Activated naive CD4-positive, alpha-beta T cell treated with anti-CD3 and anti-CD28 coated beads, Interleukin-2, amount 50 U/mL, for 16 hours (primary cell): ENCODE measurements at regions not wholly inside any gene's neighbourhood (a gene's known extent, or its start where the extent isn't known, plus 50 kb on each side); places are given as distances from the start of the nearest gene placed in this dataset.

ENCODE experiments used
- DNase-seq: peaks from one replicate; pipeline ENCODE4 v3.0.0-alpha.2; 2020

GRCh38 chr5:61981886-61982285, 324.1 kb upstream of the KIF2A start:
- DNase-seq, result no peak

GRCh38 chr5:61991430-61991829, 314.6 kb upstream of the KIF2A start:
- no peak for DNase-seq

DNA sequence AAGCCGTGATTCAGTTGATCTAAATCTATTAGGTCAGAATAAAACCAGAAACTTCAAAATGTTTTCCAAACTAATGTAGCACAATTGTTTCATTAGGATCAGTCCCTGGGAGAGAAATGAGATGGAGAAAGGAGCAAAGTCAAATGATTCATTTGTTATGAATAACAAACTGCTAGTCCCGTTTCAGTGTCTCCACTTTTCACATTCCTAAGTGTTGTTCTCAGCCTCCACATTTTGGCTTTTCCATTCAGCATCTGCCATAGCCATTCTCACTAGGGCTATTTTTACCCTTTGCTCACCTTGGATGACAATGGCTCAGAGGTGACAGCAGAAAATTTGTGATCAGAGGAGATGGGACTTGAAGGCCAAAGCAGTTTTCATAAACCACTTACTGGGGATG, 314.1 kb upstream of the KIF2A start:
- DNase-seq, result no peak

DNA sequence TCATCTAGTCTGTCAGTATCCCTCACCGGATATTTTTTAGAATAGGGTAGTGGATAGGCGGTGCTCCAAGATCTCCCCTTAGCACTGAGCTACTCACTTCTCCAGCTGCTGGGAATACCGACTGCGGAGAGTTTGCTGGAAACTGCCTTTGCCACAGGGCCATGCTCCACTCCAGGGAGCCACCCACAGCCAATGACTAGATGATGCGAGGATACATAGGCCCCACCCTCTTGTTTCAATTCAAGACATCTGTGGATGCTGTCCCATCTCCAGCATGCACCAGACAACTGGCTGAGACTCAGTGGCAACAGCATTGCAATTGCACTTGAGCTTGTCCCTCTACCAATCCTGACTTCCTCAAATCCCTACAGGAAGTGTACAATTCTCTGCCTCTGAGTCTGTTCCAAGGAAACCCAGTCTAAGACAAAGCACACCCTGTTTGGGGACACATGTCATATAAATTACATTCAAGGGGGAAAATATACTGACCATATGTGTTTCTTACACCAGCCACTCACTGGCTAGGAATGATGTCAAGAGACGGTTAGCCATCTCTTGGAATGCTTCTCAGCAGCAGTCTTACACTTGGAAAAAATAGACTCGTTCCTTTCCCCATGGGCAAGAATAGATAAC, 312.6 kb upstream of the KIF2A start:
- no peak for DNase-seq

GRCh38 chr5:61994171-61994570, 311.8 kb upstream of the KIF2A start:
- no peak for DNase-seq

- DNase-seq, result no peak
Observed at GRCh38 chr5:61995486-61995885, 310.5 kb upstream of the KIF2A start.

DNA sequence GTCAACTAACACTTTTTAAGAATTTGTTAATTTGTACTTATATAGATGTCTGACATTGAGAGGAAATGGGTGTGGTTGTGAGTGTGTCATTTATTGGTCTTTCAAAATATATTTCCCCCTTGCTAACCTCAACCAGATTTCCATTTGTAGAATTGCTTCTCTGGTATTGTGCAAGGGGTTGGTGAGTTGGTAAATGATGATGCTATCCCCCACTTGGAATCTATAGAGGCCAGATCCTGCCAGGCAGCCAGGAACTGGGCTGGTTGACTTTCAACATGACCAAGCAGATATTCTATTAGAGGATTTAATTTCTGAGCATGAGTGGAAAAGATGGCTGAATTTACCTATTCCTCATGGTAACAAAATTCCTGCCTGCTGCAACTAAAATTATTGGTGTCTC, 306.6 kb upstream of the KIF2A start:
- no peak for DNase-seq

DNA sequence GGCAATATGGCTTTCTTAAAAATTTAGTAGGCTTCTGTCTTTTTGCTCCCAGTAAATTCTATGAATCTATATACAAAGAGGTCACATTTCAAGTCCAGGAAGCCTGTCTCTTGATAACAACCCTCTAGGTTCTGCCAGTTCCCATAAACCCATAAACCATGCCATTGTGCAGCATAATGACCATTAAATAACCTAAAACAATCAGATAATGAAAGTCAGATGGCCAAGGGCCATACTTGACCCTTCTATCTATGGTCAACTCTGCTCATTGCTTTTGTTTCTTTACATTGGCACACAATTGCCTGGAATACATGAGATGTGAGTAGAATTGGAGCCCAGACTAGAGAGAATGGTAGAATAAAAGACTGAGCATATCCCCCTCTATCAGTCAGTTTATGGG, 305.4 kb upstream of the KIF2A start:
- DNase-seq, result no peak

DNA sequence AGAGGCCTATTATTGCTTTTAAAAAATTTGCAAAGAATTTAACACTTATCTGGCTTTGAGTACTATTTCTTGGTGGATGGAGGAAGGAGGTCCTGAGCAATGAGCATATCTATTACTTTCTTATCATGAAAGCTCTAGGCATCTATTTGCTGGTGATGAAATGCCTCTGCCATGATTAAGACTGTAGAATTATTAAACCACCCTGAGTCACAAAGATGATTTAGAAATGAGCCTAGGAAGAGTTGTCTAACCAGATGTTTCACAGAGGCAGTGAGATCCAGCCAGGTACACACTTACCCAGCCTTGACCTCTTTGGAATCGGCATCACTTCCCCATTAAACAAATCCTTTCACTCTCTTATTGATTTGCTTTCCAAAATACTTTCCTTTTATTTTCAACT, 304.4 kb upstream of the KIF2A start:
- DNase-seq, result no peak

DNA sequence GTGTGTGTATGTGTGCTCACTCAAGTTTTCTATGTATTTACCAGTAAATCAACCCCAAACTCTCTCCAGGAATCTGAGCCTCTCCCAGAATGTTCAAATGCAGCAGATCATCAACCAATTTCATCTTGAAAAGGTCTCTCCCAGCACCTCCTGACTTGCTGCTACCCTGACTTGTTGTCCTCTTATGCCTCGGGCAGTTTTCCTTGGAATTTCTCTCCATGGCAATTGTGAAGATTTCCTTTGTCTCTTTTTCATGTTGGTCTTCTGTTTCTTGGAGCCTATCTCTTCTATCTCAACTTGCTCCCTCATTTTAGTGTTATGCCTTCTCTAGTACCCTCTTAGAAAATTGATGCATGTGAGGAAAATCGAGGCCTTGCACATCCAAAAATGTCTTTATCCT, 303.6 kb upstream of the KIF2A start:
- no peak for DNase-seq

DNA sequence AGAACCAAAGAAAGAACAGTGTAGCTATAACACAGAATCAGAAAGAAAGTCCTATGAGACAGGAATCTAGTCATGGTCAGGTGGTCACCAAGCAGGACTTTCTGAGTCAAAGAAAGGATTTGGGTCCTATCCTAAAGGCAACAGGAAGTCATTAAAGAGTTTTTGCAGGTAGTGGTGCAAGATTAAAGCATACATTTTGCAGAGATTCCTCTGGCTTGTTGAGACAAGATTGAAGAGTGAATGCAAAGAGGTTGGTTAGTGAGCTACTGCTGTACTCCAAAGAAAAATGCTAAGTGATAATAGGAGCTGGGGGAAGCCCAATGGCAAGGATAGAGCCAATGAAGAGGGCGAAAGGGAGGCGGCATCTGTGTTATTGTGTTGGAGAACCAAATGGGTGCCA, 300.5 kb upstream of the KIF2A start:
- no peak for DNase-seq

- no peak for DNase-seq
Observed at GRCh38 chr5:62007457-62007856, 298.5 kb upstream of the KIF2A start.

DNA sequence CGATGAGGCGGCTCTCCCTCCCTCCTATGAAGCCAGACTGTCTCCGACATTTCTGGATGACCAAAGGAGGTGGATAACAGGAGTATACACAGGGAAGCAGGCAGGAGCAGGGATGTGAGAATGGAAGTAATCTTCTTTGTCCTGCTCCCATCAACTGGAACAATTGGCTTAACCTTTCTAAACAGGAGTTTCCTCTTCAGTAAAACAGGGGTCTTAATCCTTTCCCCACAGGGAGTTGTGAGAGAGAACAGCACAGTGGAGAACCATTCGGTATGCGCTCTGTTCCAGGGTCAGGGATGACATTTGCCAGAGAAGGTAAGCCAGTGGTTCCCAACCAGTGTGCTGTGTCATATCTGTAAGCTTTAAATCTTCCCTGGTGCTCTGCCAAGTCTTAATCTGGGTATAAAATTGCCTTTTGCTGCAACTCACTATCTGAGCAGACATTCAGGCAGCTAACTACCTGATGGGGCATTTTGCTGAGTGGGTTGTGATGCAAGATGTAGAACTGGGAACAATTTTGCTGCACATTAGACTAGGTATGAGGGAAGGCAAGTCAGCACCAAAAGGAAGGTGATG, 294.8 kb upstream of the KIF2A start:
- DNase-seq, result no peak

GRCh38 chr5:62017092-62017491, 288.9 kb upstream of the KIF2A start:
- no peak for DNase-seq

- no peak for DNase-seq
Observed at GRCh38 chr5:62029303-62029702, 276.7 kb upstream of the KIF2A start.

- DNase-seq, result no peak
Observed at GRCh38 chr5:62030326-62030725, 275.7 kb upstream of the KIF2A start.

DNA sequence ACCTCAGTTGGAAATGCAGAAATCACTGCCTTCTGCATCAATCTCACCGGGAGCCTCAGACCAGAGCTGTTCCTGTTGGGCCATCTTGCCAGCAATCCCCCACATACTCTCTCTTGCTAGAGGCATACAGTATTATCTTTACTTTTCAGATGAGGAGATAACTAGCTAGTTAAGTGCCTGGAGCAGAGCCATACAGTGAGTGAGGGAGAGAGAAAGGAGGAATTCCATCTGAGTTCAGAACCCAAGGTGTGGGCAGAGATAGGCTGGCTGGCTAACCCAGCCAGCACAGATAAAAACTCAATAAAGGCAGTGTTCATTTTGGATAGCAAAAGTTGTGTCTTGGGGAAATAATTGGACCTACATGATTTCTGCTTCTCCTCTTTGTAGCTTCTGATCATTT, 268.0 kb upstream of the KIF2A start:
- no peak for DNase-seq

- no peak for DNase-seq
Observed at GRCh38 chr5:62041156-62041756, 264.8 kb upstream of the KIF2A start.

DNA sequence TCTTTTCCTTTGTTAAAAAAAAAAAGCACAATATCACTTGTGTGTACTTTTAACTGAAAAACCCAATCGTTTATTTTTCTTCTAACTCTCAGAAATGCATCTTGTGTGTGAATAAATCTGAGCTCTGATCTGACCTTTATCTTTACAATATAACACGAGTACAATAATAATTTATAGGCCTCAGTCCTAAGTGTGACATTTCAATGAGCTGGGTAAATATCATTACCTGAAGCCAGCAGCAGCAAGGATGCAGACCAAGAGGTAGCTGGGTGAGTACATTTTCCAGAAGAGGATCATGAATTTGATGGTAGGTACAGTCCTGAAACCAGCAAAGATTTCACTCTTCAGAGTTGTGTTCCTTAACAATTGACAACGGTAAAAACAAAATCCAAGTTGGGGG, 264.0 kb upstream of the KIF2A start:
- DNase-seq, result no peak

- no peak for DNase-seq
Observed at GRCh38 chr5:62043289-62044280, 262.4 kb upstream of the KIF2A start.

GRCh38 chr5:62044989-62045388, 261.0 kb upstream of the KIF2A start:
- DNase-seq, result no peak

DNA sequence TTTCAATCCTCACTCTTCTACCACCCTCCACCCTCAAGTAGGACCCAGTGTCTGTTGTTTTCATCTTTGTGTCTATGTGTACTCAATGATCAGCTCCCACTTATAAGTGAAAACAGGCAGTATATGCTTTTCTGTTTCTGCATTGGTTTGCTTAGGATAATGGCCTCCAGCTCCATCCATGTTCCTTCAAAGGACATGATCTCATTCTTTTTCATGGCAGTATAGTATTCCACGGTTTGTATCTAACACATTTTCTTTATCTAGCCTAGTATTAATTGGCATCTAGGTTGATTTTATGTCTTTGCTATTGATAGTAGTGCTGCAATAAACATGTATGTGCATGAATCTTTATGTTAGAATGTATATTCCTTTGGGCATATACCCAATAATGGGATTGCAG, 259.8 kb upstream of the KIF2A start:
- DNase-seq, result no peak

DNA sequence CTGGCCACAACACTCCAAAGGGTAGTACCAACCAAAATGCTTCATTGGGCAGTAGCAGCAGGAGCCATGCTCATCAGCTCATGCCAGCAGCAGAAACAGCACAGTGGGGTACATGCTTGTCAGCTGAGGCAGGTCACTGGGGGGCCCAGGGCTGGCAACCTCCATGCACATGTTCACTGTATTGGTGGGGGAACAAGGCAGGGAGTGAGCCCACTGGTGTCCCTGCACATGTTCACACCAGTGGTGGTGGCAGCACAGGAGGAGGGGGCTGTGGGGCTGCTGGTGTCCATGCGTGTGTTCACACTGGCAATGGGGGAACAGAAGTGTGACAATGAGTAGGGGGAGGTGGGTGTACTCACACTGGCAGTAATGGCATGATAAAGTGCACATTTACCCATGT, 254.3 kb upstream of the KIF2A start:
- no peak for DNase-seq

DNA sequence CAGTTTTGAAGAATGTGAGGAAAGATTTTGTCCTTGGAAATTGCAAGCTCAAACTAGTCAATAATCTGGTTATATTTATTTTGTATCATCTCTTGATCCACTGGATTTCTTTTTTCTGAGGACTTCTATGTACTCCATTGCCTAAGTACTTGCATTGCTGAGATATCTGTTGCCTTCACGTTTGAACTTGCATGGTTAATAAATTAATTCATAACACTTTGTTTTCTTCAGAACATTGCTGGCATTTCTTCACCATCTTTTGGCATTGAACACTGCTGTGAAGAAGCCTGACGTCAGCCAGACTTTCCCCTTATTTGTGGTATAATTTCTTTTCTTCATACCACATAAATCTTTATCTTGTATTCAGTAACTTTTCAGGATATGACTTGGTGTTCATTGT, 246.0 kb upstream of the KIF2A start:
- DNase-seq, result no peak
